Astrocyte (in vitro differentiated cells and primary cell): ENCODE measurements at regions not wholly inside any gene's neighbourhood (a gene's known extent, or its start where the extent isn't known, plus 50 kb on each side); places are given as distances from the start of the nearest gene placed in this dataset.
A peak's percentile ranks its signal among the peaks of the same experiment; 100 is the strongest.

ENCODE experiments used
- DNase-seq: peaks from one replicate; pipeline ENCODE4 v3.0.0-alpha.2; 2010; ENCODE audit warnings: low read depth
- FAIRE-seq: peaks from 2 replicates; lab custom pipeline; 2011; peaks lifted over from hg19 to GRCh38; lab: Jason Lieb, UNC
- H2AFZ ChIP-seq: 2 replicates; pipeline ENCODE4 v1.6.0; 2012; ENCODE audit warnings: low read depth, low read length, inconsistent platforms
- H3K27ac ChIP-seq: 2 replicates; pipeline ENCODE4 v1.5.1; 2011; ENCODE audit warnings: low read depth, low read length, inconsistent platforms
- H3K27me3 ChIP-seq: 2 replicates; pipeline ENCODE4 v1.6.0; 2011; ENCODE audit warnings: low read length, inconsistent platforms; ENCODE audit not compliant: insufficient read depth
- H3K36me3 ChIP-seq: 2 replicates; pipeline ENCODE4 v1.5.1; 2011; ENCODE audit warnings: low read length, inconsistent platforms; ENCODE audit not compliant: insufficient read depth
- H3K4me1 ChIP-seq: 2 replicates; pipeline ENCODE4 v1.5.1; 2011; ENCODE audit warnings: low read length, inconsistent platforms; ENCODE audit not compliant: insufficient read depth
- H3K4me2 ChIP-seq: 2 replicates; pipeline ENCODE4 v1.6.0; 2012; ENCODE audit warnings: low read length, inconsistent platforms
- H3K4me3 ChIP-seq: 2 replicates; pipeline ENCODE4 v1.5.1; 2011; ENCODE audit warnings: low read depth, mild to moderate bottlenecking, low read length, inconsistent platforms; ENCODE audit not compliant: insufficient read depth
- H3K79me2 ChIP-seq: 2 replicates; pipeline ENCODE4 v1.6.0; 2012; ENCODE audit warnings: mild to moderate bottlenecking, low read length, inconsistent platforms; ENCODE audit not compliant: insufficient read depth
- H3K9ac ChIP-seq: 2 replicates; pipeline ENCODE4 v1.6.0; 2012; ENCODE audit warnings: mild to moderate bottlenecking, low read length, inconsistent platforms
- H3K9me3 ChIP-seq: 2 replicates; pipeline ENCODE4 v1.5.1; 2012; ENCODE audit warnings: low read depth, mild to moderate bottlenecking, low read length, inconsistent platforms; ENCODE audit not compliant: insufficient read depth
- H4K20me1 ChIP-seq: 2 replicates; pipeline ENCODE4 v1.6.0; 2012; ENCODE audit warnings: low read length, inconsistent platforms; ENCODE audit not compliant: insufficient read depth
- H3K27ac Mint-ChIP-seq: one replicate; pipeline ENCODE4 v1.8.0; 2021; ENCODE audit warnings: mild to moderate bottlenecking, mixed read lengths; ENCODE audit not compliant: unreplicated experiment
- H3K27me3 Mint-ChIP-seq: one replicate; pipeline ENCODE4 v1.8.0; 2021; ENCODE audit warnings: low read depth, mixed read lengths; ENCODE audit not compliant: unreplicated experiment
- H3K36me3 Mint-ChIP-seq: one replicate; pipeline ENCODE4 v1.8.0; 2021; ENCODE audit warnings: low read depth, mixed read lengths; ENCODE audit not compliant: unreplicated experiment
- H3K4me1 Mint-ChIP-seq: one replicate; pipeline ENCODE4 v1.8.0; 2021; ENCODE audit warnings: low read depth, mixed read lengths; ENCODE audit not compliant: unreplicated experiment
- H3K4me3 Mint-ChIP-seq: one replicate; pipeline ENCODE4 v1.8.0; 2021; ENCODE audit warnings: mild to moderate bottlenecking, moderate library complexity, mixed read lengths; ENCODE audit not compliant: unreplicated experiment
- H3K9me3 Mint-ChIP-seq: one replicate; pipeline ENCODE4 v1.8.0; 2021; ENCODE audit warnings: mild to moderate bottlenecking, mixed read lengths; ENCODE audit not compliant: unreplicated experiment
- CTCF ChIP-seq: IDR thresholded peaks from 2 replicates; pipeline ENCODE4 v1.5.1; 2011; ENCODE audit warnings: low read depth, mild to moderate bottlenecking, inconsistent platforms, low read length, moderate library complexity; ENCODE audit not compliant: insufficient read depth
- EZH2 ChIP-seq: IDR thresholded peaks from 2 replicates; pipeline ENCODE4 v1.6.1; 2012; ENCODE audit warnings: mild to moderate bottlenecking, low read length, inconsistent platforms; ENCODE audit not compliant: insufficient read depth

GRCh38 chr15:63434576-63435186, 53.0 kb upstream of the CA12 start:
- Histone ChIP-seq H3K36me3 (no peaks in the 10 kb centered on the region), H3K4me1 (peaks cover 12% of the 10 kb centered on the region), H3K4me3 (no peak overlapping the region), H2AFZ (no peak overlapping the region), H3K79me2 (no peaks in the 10 kb centered on the region), H3K4me2 (no peak overlapping the region), H3K27ac (no peak overlapping the region), H3K9me3 (no peaks in the 10 kb centered on the region), H3K27me3 (no peaks in the 10 kb centered on the region), H4K20me1 (no peaks in the 10 kb centered on the region), H3K9ac (no peak overlapping the region)
- DNase-seq (no peak), FAIRE-seq (no peak)
- Mint-ChIP-seq H3K9me3 (peaks cover 4% of the 10 kb centered on the region), H3K4me1 (peaks cover 10% of the 10 kb centered on the region), H3K27me3 (peaks cover 16% of the 10 kb centered on the region), H3K36me3 (no peaks in the 10 kb centered on the region), H3K27ac (no peak overlapping the region), H3K4me3 (no peak overlapping the region)
- TF ChIP-seq CTCF = no peak
- TF ChIP-seq EZH2 = no peak

GRCh38 chr15:63435204-63435820, 53.7 kb upstream of the CA12 start:
- Mint-ChIP-seq H3K36me3 (no peaks in the 10 kb centered on the region), H3K4me3 (no peak overlapping the region), H3K27ac (no peak overlapping the region), H3K4me1 (peaks cover 10% of the 10 kb centered on the region), H3K9me3 (peaks cover 4% of the 10 kb centered on the region), H3K27me3 (peaks cover 18% of the 10 kb centered on the region)
- Histone ChIP-seq H3K4me2 (no peak overlapping the region), H3K27me3 (no peaks in the 10 kb centered on the region), H3K4me1 (peaks cover 15% of the 10 kb centered on the region), H3K9ac (no peak overlapping the region), H3K27ac (no peak overlapping the region), H4K20me1 (no peaks in the 10 kb centered on the region), H2AFZ (no peak overlapping the region), H3K36me3 (no peaks in the 10 kb centered on the region), H3K4me3 (no peak overlapping the region), H3K9me3 (no peaks in the 10 kb centered on the region), H3K79me2 (no peaks in the 10 kb centered on the region)
- no peak for FAIRE-seq
- DNase-seq = no peak
- no peak for TF ChIP-seq EZH2
- TF ChIP-seq CTCF = no peak

GRCh38 chr15:63436341-63436740, 54.7 kb upstream of the CA12 start:
- Histone ChIP-seq H3K79me2 (no peaks in the 10 kb centered on the region), H2AFZ (peak overlapping the region; percentile 70)

More at GRCh38 chr15:63436341-63436740, 54.7 kb upstream of the CA12 start:
- Mint-ChIP-seq H3K4me1 (peaks cover 10% of the 10 kb centered on the region), H3K27ac (no peak overlapping the region), H3K36me3 (no peaks in the 10 kb centered on the region), H3K9me3 (peaks cover 4% of the 10 kb centered on the region), H3K27me3 (peaks cover 20% of the 10 kb centered on the region), H3K4me3 (peak overlapping the region; percentile 10)
- Histone ChIP-seq H3K4me2 (peak overlapping the region; percentile 47), H3K9ac (no peak overlapping the region), H3K4me1 (peaks cover 15% of the 10 kb centered on the region), H3K27ac (no peak overlapping the region), H3K27me3 (no peaks in the 10 kb centered on the region), H3K9me3 (no peaks in the 10 kb centered on the region), H3K4me3 (no peak overlapping the region), H3K36me3 (no peaks in the 10 kb centered on the region), H4K20me1 (no peaks in the 10 kb centered on the region)
- FAIRE-seq (no peak), DNase-seq (no peak)
- TF ChIP-seq EZH2 (no peak), CTCF (no peak)
